GM12892 (cell line): ENCODE measurements at regions not wholly inside any gene's neighbourhood (a gene's known extent, or its start where the extent isn't known, plus 50 kb on each side); places are given as distances from the start of the nearest gene placed in this dataset.

Experiments
- POLR2A ChIP-seq: IDR thresholded peaks from 2 replicates; pipeline ENCODE4 v1.6.1; 2011; ENCODE audit warnings: low read depth, low read length, control low read depth
- POLR2AphosphoS5 ChIP-seq: IDR thresholded peaks from 2 replicates; pipeline ENCODE4 v1.6.1; 2011; ENCODE audit warnings: low read depth, low read length, control low read depth
- TAF1 ChIP-seq: IDR thresholded peaks from 2 replicates; pipeline ENCODE4 v1.6.1; 2011; ENCODE audit warnings: low read depth, mild to moderate bottlenecking, control low read depth, low read length, borderline replicate concordance

- no peak for TF ChIP-seq POLR2A
- no peak for TF ChIP-seq TAF1
- no peak for TF ChIP-seq POLR2AphosphoS5
Observed at GRCh38 chr9:78666818-78667414, 370.0 kb downstream of the PSAT1 start.
